IMR-90 (cell line): ENCODE measurements at regions not wholly inside any gene's neighbourhood (a gene's known extent, or its start where the extent isn't known, plus 50 kb on each side); places are given as distances from the start of the nearest gene placed in this dataset.

ENCODE experiments used
- ATAC-seq: fragments of 200-7000 bp; cut with Tn5 transposase; 2 replicates; pipeline ENCODE4 v1.9.1; 2020; ENCODE audit warnings: low read depth, mild to moderate bottlenecking, moderate library complexity
- BruUV-seq: library from RNA; stranded (reverse); fragments of 400-500 nt; replicated peaks from 2 replicates; lab custom pipeline; 2021; lab: Mats Ljungman, UMichigan
- CTCF ChIA-PET: fragments of 300-600 bp; formaldehyde crosslinking; extraction: SDS; loops from one replicate; lab custom pipeline; 2021; ENCODE audit warnings: antibody characterized with exemption; lab: Yijun Ruan, JAX
- POLR2A ChIA-PET: fragments of 300-600 bp; sonication (Branson Sonifier 250); formaldehyde crosslinking; loops from one replicate; lab custom pipeline; 2022; ENCODE audit warnings: antibody characterized with exemption; ENCODE audit not compliant: unreplicated experiment; lab: Charles Lee
- DNase-seq: peaks from one replicate; pipeline ENCODE4 v3.0.0; 2013
- H2AFZ ChIP-seq: replicated peaks from 2 replicates; pipeline ENCODE3; 2013; ENCODE audit warnings: low read length, mild to moderate bottlenecking; ENCODE audit not compliant: poor library complexity
- H2AK5ac ChIP-seq: 2 replicates; pipeline ENCODE4 v1.6.1; 2013; ENCODE audit warnings: low read depth, low read length, inconsistent platforms
- H2AK9ac ChIP-seq: replicated peaks from 2 replicates; pipeline ENCODE3; 2013; ENCODE audit warnings: mild to moderate bottlenecking, low read depth, low read length, moderate library complexity; ENCODE audit not compliant: poor library complexity
- H2BK120ac ChIP-seq: 2 replicates; pipeline ENCODE4 v1.6.1; 2013; ENCODE audit warnings: low read depth, low read length, inconsistent platforms
- H2BK15ac ChIP-seq: 3 replicates; pipeline ENCODE4 v1.6.1; 2013; ENCODE audit warnings: low read depth, low read length, inconsistent platforms
- H2BK20ac ChIP-seq: 2 replicates; pipeline ENCODE4 v1.6.1; 2013; ENCODE audit warnings: low read depth, mild to moderate bottlenecking, inconsistent platforms, low read length, moderate library complexity
- H2BK5ac ChIP-seq: 2 replicates; pipeline ENCODE4 v1.6.1; 2013; ENCODE audit warnings: mild to moderate bottlenecking, low read depth, low read length, inconsistent platforms; ENCODE audit not compliant: poor library complexity, severe bottlenecking
- H3K14ac ChIP-seq: replicated peaks from 2 replicates; pipeline ENCODE4 v1.6.1; 2013; ENCODE audit warnings: low read depth, low read length, inconsistent platforms
- H3K18ac ChIP-seq: 2 replicates; pipeline ENCODE4 v1.6.1; 2013; ENCODE audit warnings: low read depth, low read length, control low read depth
- H3K23ac ChIP-seq: 2 replicates; pipeline ENCODE4 v1.6.1; 2013; ENCODE audit warnings: low read depth, low read length, inconsistent platforms
- H3K27ac ChIP-seq: 2 replicates; pipeline ENCODE4 v1.5.1; 2013; ENCODE audit warnings: mild to moderate bottlenecking, control low read depth, low read length; ENCODE audit not compliant: insufficient read depth
- H3K27me3 ChIP-seq: 2 replicates; pipeline ENCODE4 v1.6.1; 2013; ENCODE audit warnings: low read length; ENCODE audit not compliant: control insufficient read depth, insufficient read depth
- H3K36me3 ChIP-seq: 2 replicates; pipeline ENCODE4 v1.6.1; 2013; ENCODE audit warnings: low read length, mixed read lengths; ENCODE audit not compliant: control insufficient read depth, insufficient read depth
- H3K4ac ChIP-seq: 2 replicates; pipeline ENCODE4 v1.6.1; 2013; ENCODE audit warnings: low read depth, low read length, inconsistent platforms
- H3K4me1 ChIP-seq: 2 replicates; pipeline ENCODE4 v1.6.1; 2013; ENCODE audit warnings: low read length, mixed read lengths; ENCODE audit not compliant: control insufficient read depth, insufficient read depth
- H3K4me2 ChIP-seq: 2 replicates; pipeline ENCODE4 v1.6.1; 2013; ENCODE audit warnings: low read depth, mild to moderate bottlenecking, control low read depth, low read length, moderate library complexity
- H3K4me3 ChIP-seq: 2 replicates; pipeline ENCODE4 v1.5.1; 2013; ENCODE audit warnings: low read depth, mild to moderate bottlenecking, control low read depth, low read length, moderate library complexity; ENCODE audit not compliant: insufficient read depth
- H3K56ac ChIP-seq: 2 replicates; pipeline ENCODE4 v1.6.1; 2013; ENCODE audit warnings: low read length, inconsistent platforms; ENCODE audit not compliant: insufficient read depth; ENCODE audit errors: extremely low read depth
- H3K79me1 ChIP-seq, 2 experiments: 2 replicates each; pipeline ENCODE4 v1.6.1; 2013; ENCODE audit warnings: low read length in 2 of 2, inconsistent platforms in 1 of 2, low read depth in 1 of 2
- H3K9ac ChIP-seq: 2 replicates; pipeline ENCODE4 v1.6.1; 2013; ENCODE audit warnings: low read depth, low read length, control low read depth
- H3K9me1 ChIP-seq: 2 replicates; pipeline ENCODE4 v1.6.1; 2013; ENCODE audit warnings: low read length, inconsistent platforms; ENCODE audit not compliant: insufficient read depth
- H3K9me3 ChIP-seq: 2 replicates; pipeline ENCODE4 v1.6.1; 2013; ENCODE audit warnings: low read length; ENCODE audit not compliant: control insufficient read depth, insufficient read depth
- H4K20me1 ChIP-seq: 2 replicates; pipeline ENCODE4 v1.6.1; 2013; ENCODE audit warnings: low read length, inconsistent platforms; ENCODE audit not compliant: insufficient read depth
- H4K5ac ChIP-seq: 2 replicates; pipeline ENCODE4 v1.6.1; 2013; ENCODE audit warnings: mild to moderate bottlenecking, low read depth, low read length, control low read depth
- H4K8ac ChIP-seq, 2 experiments: 2 replicates each; pipeline ENCODE4 v1.6.1; 2013; ENCODE audit warnings: low read depth in 2 of 2, low read length in 2 of 2, control low read depth in 1 of 2, inconsistent platforms in 1 of 2
- H4K91ac ChIP-seq: 2 replicates; pipeline ENCODE4 v1.6.1; 2013; ENCODE audit warnings: low read depth, low read length, inconsistent platforms; ENCODE audit not compliant: insufficient read depth
- MAFK ChIP-seq: IDR thresholded peaks from 2 replicates; pipeline ENCODE4 v1.6.1; 2012; ENCODE audit warnings: low read depth, low read length, improper control_type of control experiment
- MXI1 ChIP-seq: IDR thresholded peaks from 2 replicates; pipeline ENCODE4 v1.6.1; 2012; ENCODE audit warnings: low read depth, mild to moderate bottlenecking, low read length, moderate library complexity, borderline replicate concordance
- WGBS, 2 experiments: methylation state at CpG; one replicate each; pipeline versions ENCODE4 v1.1.5 to v1.1.7; 2013; ENCODE audit warnings: missing lambda C conversion rate in 2 of 2; ENCODE audit not compliant: insufficient read length in 1 of 2; ENCODE audit errors: extremely low coverage in 2 of 2; 5-methylcytosine and 5-hydroxymethylcytosine counted together
- dilution Hi-C: fragments of 300-500 bp; cut with HindIII; formaldehyde crosslinking; loops from one replicate; pipeline ENCODE4 v1.14.3; 2018; ENCODE audit warnings: low sequenced_read_pairs; ENCODE audit not compliant: unreplicated experiment
- in situ Hi-C: fragments of 300-500 bp; cut with MboI; formaldehyde crosslinking; loops from 3 replicates; pipeline ENCODE4 v1.14.3; 2019; ENCODE audit warnings: low sequenced_read_pairs, inconsistent platforms, mixed read lengths
- intact Hi-C: fragments of 100-400 bp; cut with micrococcal nuclease; formaldehyde crosslinking; loops from 2 replicates; pipeline ENCODE4 v1.10.0; 2022

DNA sequence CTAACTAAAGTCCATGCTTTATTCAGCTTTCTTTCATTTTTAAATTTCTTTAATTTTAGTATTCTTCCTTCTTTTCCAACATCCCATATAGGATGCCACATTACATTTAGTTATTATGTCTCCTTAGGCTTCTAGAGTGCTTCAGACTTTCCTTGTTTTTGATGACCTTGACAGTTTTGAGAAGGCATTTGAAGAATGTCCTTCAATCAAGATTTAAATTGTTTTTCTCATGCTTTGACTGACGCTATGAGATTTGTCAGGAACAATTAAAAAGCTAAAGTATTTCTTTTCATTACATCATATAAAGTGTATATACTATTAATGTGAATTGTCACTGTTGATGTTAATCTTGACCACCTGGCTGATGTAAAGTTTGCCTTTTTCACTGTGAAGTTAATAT lies 173.7 kb upstream of the LYPLAL1 start:
- Histone ChIP-seq H3K23ac (no peak overlapping the region), H3K9ac (no peak overlapping the region), H2BK5ac (no peak overlapping the region), H2AFZ (no peak overlapping the region), H4K91ac (no peak overlapping the region), H2BK15ac (no peak overlapping the region), H2AK9ac (no peak overlapping the region), H4K20me1 (no peaks in the 10 kb centered on the region), H3K4me2 (no peak overlapping the region), H4K8ac (no peak overlapping the region), H3K27ac (no peak overlapping the region), H3K36me3 (no peaks in the 10 kb centered on the region), H3K27me3 (no peaks in the 10 kb centered on the region), H3K9me1 (no peaks in the 10 kb centered on the region), H4K5ac (no peak overlapping the region), H2AK5ac (no peak overlapping the region), H3K56ac (no peak overlapping the region), H3K4me1 (no peaks in the 10 kb centered on the region; the same call in 1 of the 2 replicates), H3K9me3 (no peaks in the 10 kb centered on the region; the same call in 1 of the 2 replicates), H3K4me3 (no peak overlapping the region), H2BK120ac (no peak overlapping the region), H3K14ac (no peak overlapping the region), H3K18ac (no peak overlapping the region), H3K4ac (no peak overlapping the region), H3K79me1 (no peaks in the 10 kb centered on the region), H2BK20ac (no peak overlapping the region)
- CTCF ChIA-PET = interaction anchor here (0.6 kb wide), 2 partner anchors 62 to 417 kb away, joined by 3 read pairs; no protein-coding TSS in a partner anchor
- dilution Hi-C loops = no loop called here
- DNase-seq (no peak), ATAC-seq (no peak)
- BruUV-seq = no TSS peak
- in situ Hi-C loops = no loop called here
- intact Hi-C loops = no loop called here
- WGBS, 2 experiments = no CpG with 5 or more reads among the region's 1 CpG
- POLR2A ChIA-PET = no interaction called here
- no peak for TF ChIP-seq MXI1
- peak; percentile 81 for TF ChIP-seq MAFK
